DMS53 (cell line): ENCODE measurements at regions not wholly inside any gene's neighbourhood (a gene's known extent, or its start where the extent isn't known, plus 50 kb on each side); places are given as distances from the start of the nearest gene placed in this dataset.
"Not testable (repeated sequence)": the region's sequence is repeated elsewhere in the genome, so short reads cannot be mapped to it uniquely, and the experiment has no call there.

ENCODE experiments used
- DNase-seq: peaks from one replicate; lab custom pipeline; 2025; lab: John Stamatoyannopoulos, UW

- no peak for DNase-seq
Measured at GRCh38 chr17:5962371-5962770, 107.8 kb upstream of the WSCD1 start.

- peak; percentile 71 for DNase-seq
Measured at GRCh38 chr17:5971969-5972368, 98.2 kb upstream of the WSCD1 start.

GRCh38 chr17:5973410-5973809, 96.8 kb upstream of the WSCD1 start:
- DNase-seq: no peak

GRCh38 chr17:5975661-5976060, 94.5 kb upstream of the WSCD1 start:
- DNase-seq: no peak

GRCh38 chr17:5976251-5976650, 93.9 kb upstream of the WSCD1 start:
- DNase-seq: no peak

GRCh38 chr17:5978496-5978895, 91.7 kb upstream of the WSCD1 start:
- DNase-seq: no peak

- DNase-seq: no peak
Measured at GRCh38 chr17:5980941-5981340, 89.2 kb upstream of the WSCD1 start.

GRCh38 chr17:5986644-5987043, 83.5 kb upstream of the WSCD1 start:
- DNase-seq: no peak

GRCh38 chr17:6000426-6000825, 69.8 kb upstream of the WSCD1 start:
- DNase-seq: no peak

- DNase-seq: not testable (repeated sequence)
Measured at GRCh38 chr17:6003221-6003620, 67.0 kb upstream of the WSCD1 start.

- DNase-seq: no peak
Measured at GRCh38 chr17:6005939-6006338, 64.2 kb upstream of the WSCD1 start.

- no peak for DNase-seq
Measured at GRCh38 chr17:6011206-6011605, 59.0 kb upstream of the WSCD1 start.

- no peak for DNase-seq
Measured at GRCh38 chr17:6018788-6019187, 51.4 kb upstream of the WSCD1 start.

- DNase-seq: no peak
Measured at GRCh38 chr17:6019959-6020358, 50.2 kb upstream of the WSCD1 start.

GRCh38 chr17:6020376-6021010, 49.7 kb upstream of the WSCD1 start:
- DNase-seq: no peak
